Dermis blood vessel endothelial cell (primary cell): ENCODE measurements at regions not wholly inside any gene's neighbourhood (a gene's known extent, or its start where the extent isn't known, plus 50 kb on each side); places are given as distances from the start of the nearest gene placed in this dataset.
"Not testable (repeated sequence)": the region's sequence is repeated elsewhere in the genome, so short reads cannot be mapped to it uniquely, and the experiment has no call there.

Experiments
- DNase-seq: peaks from one replicate; pipeline ENCODE4 v3.0.0; 2010

- DNase-seq, result no peak
These were observed 121.3 kb upstream of the JADE1 start for GRCh38 chr4:128688033-128688721.

GRCh38 chr4:128686810-128687209 lies 122.7 kb upstream of the JADE1 start:
- no peak for DNase-seq

GRCh38 chr4:128686032-128686465 lies 123.5 kb upstream of the JADE1 start:
- no peak for DNase-seq

GRCh38 chr4:128684016-128684415 lies 125.5 kb upstream of the JADE1 start:
- no peak for DNase-seq

GRCh38 chr4:128682942-128683666 lies 126.4 kb upstream of the JADE1 start:
- no peak for DNase-seq

- DNase-seq, result no peak
These were observed 133.4 kb upstream of the JADE1 start for GRCh38 chr4:128676095-128676494.

GRCh38 chr4:128675083-128675482 lies 134.4 kb upstream of the JADE1 start:
- DNase-seq, result no peak

GRCh38 chr4:128673159-128673558 lies 136.3 kb upstream of the JADE1 start:
- DNase-seq, result not testable (repeated sequence)

GRCh38 chr4:128672596-128672995 lies 136.9 kb upstream of the JADE1 start:
- DNase-seq, result not testable (repeated sequence)

- DNase-seq, result no peak
These were observed 139.0 kb upstream of the JADE1 start for GRCh38 chr4:128670513-128670912.

- DNase-seq, result no peak
These were observed 140.9 kb upstream of the JADE1 start for GRCh38 chr4:128668566-128668965.

- DNase-seq, result no peak
These were observed 144.0 kb upstream of the JADE1 start for GRCh38 chr4:128665514-128665913.

GRCh38 chr4:128663325-128663724 lies 146.2 kb upstream of the JADE1 start:
- no peak for DNase-seq

- DNase-seq, result no peak
These were observed 148.0 kb upstream of the JADE1 start for GRCh38 chr4:128661479-128661878.

GRCh38 chr4:128660361-128661215 lies 148.9 kb upstream of the JADE1 start:
- DNase-seq, result no peak

GRCh38 chr4:128658214-128658631 lies 151.3 kb upstream of the JADE1 start:
- DNase-seq, result peak; percentile 16

GRCh38 chr4:128657638-128658037 lies 151.9 kb upstream of the JADE1 start:
- DNase-seq, result no peak

- no peak for DNase-seq
These were observed 155.0 kb upstream of the JADE1 start for GRCh38 chr4:128654465-128654864.

GRCh38 chr4:128653527-128654444 lies 155.7 kb upstream of the JADE1 start:
- no peak for DNase-seq

- no peak for DNase-seq
These were observed 159.8 kb upstream of the JADE1 start for GRCh38 chr4:128649575-128650205.

- DNase-seq, result no peak
These were observed 160.3 kb upstream of the JADE1 start for GRCh38 chr4:128649161-128649560.

- no peak for DNase-seq
These were observed 161.5 kb upstream of the JADE1 start for GRCh38 chr4:128648021-128648420.
